CD4-positive, alpha-beta T cell (primary cell): ENCODE measurements at regions not wholly inside any gene's neighbourhood (a gene's known extent, or its start where the extent isn't known, plus 50 kb on each side); places are given as distances from the start of the nearest gene placed in this dataset.

Experiments used
- ATAC-seq: fragments of 200-7000 bp; cut with Tn5 transposase; one replicate; pipeline ENCODE4 v1.10.0; 2022; ENCODE audit warnings: mild to moderate bottlenecking; ENCODE audit not compliant: poor library complexity
- CTCF ChIA-PET: fragments of 350-600 bp; sonication (Branson Sonifier 250); formaldehyde crosslinking; loops from one replicate; lab custom pipeline; 2021; ENCODE audit warnings: antibody characterized with exemption, inconsistent platforms; lab: Charles Lee
- POLR2A ChIA-PET: fragments of 350-600 bp; sonication (Branson Sonifier 250); formaldehyde crosslinking; loops from one replicate; lab custom pipeline; 2021; ENCODE audit warnings: antibody characterized with exemption, inconsistent platforms; lab: Charles Lee
- DNase-seq, 14 experiments: peaks; one replicate each; pipeline ENCODE4 v3.0.0-alpha.2; 2013 to 2020; ENCODE audit warnings: mixed read lengths in 2 of 14
- H3K27ac ChIP-seq, 2 donors: one replicate each; pipeline versions ENCODE4 v1.5.1 to v1.7.0; 2013; ENCODE audit warnings: low read length in 2 of 2, low read depth in 1 of 2, mild to moderate bottlenecking in 1 of 2
- H3K27me3 ChIP-seq, 2 experiments: 1 replicate in 1 of 2; 2 replicates in 1 of 2; pipeline versions ENCODE4 v1.6.1 to v1.7.0; 2013; ENCODE audit warnings: low read length in 2 of 2, control low read depth in 1 of 2, mild to moderate bottlenecking in 1 of 2, moderate library complexity in 1 of 2; ENCODE audit not compliant: insufficient read depth in 2 of 2, control insufficient read depth in 1 of 2
- H3K36me3 ChIP-seq: one replicate; pipeline ENCODE4 v1.6.1; 2013; ENCODE audit warnings: low read length, control low read depth; ENCODE audit not compliant: insufficient read depth
- H3K4me1 ChIP-seq: one replicate; pipeline ENCODE4 v1.6.1; 2013; ENCODE audit warnings: low read length, control low read depth; ENCODE audit not compliant: insufficient read depth
- H3K4me3 ChIP-seq: one replicate; pipeline ENCODE4 v1.5.1; 2013; ENCODE audit warnings: mild to moderate bottlenecking, low read length, moderate library complexity
- H3K9me3 ChIP-seq, 2 experiments: 1 replicate in 1 of 2; 2 replicates in 1 of 2; pipeline versions ENCODE4 v1.6.1 to v1.7.0; 2013; ENCODE audit warnings: low read length in 2 of 2, mild to moderate bottlenecking in 2 of 2, control low read depth in 1 of 2, moderate library complexity in 1 of 2; ENCODE audit not compliant: control insufficient read depth in 1 of 2, insufficient read depth in 1 of 2
- H3K27ac Mint-ChIP-seq: one replicate; pipeline ENCODE4 v1.8.0; 2020; ENCODE audit warnings: mixed read lengths
- H3K27me3 Mint-ChIP-seq: one replicate; pipeline ENCODE4 v1.8.0; 2021; ENCODE audit warnings: mixed read lengths
- H3K36me3 Mint-ChIP-seq: one replicate; pipeline ENCODE4 v1.8.0; 2021; ENCODE audit warnings: low read depth, mixed read lengths
- H3K4me1 Mint-ChIP-seq: one replicate; pipeline ENCODE4 v1.8.0; 2021; ENCODE audit warnings: low read depth, mixed read lengths
- H3K4me3 Mint-ChIP-seq: one replicate; pipeline ENCODE4 v1.8.0; 2020; ENCODE audit warnings: mild to moderate bottlenecking, mixed read lengths
- H3K9me3 Mint-ChIP-seq: one replicate; pipeline ENCODE4 v1.8.0; 2020; ENCODE audit warnings: mixed read lengths
- CTCF ChIP-seq: fragments of 200-600 bp; IDR thresholded peaks from one replicate; pipeline ENCODE4 v1.8.0; 2022; ENCODE audit warnings: antibody characterized with exemption, mild to moderate bottlenecking
- intact Hi-C, 2 experiments: fragments of 100-400 bp; cut with DNase I in 1 of 2; cut with micrococcal nuclease in 1 of 2; formaldehyde crosslinking; loops; one replicate each; pipeline versions ENCODE4 v1.15.1 to v1.9.0; 2023 to 2025; cut with DNase I, micrococcal nuclease

GRCh38 chr10:130993612-130994011 lies 317.9 kb downstream of the TCERG1L start:
- no peaks in the 10 kb centered on the region for H3K4me1 Mint-ChIP-seq
- Histone ChIP-seq H3K36me3 (no peaks in the 10 kb centered on the region), H3K27me3 (no peaks in the 10 kb centered on the region), H3K27ac (no peak overlapping the region), H3K4me3 (no peak overlapping the region), H3K9me3 (peaks cover 0 to 40% of the 10 kb centered on the region in 2 experiments), H3K4me1 (no peaks in the 10 kb centered on the region)
- ChIA-PET CTCF (no interaction called here), POLR2A (no interaction called here)
- DNase-seq (no peak), ATAC-seq (no peak)
- H3K27ac Mint-ChIP-seq: no peak overlapping the region
- H3K4me3 Mint-ChIP-seq: no peak overlapping the region
- H3K27me3 Mint-ChIP-seq: no peaks in the 10 kb centered on the region
- peaks cover 2% of the 10 kb centered on the region for H3K9me3 Mint-ChIP-seq
- H3K36me3 Mint-ChIP-seq: no peaks in the 10 kb centered on the region
- no peak for TF ChIP-seq CTCF
- intact Hi-C loops: no loop called here

- TF ChIP-seq CTCF: no peak
Measured at GRCh38 chr10:130994191-130994590, 317.3 kb downstream of the TCERG1L start.

GRCh38 chr10:130994845-130995244 lies 316.7 kb downstream of the TCERG1L start:
- POLR2A ChIA-PET: no interaction called here
- H3K27me3 ChIP-seq: no peaks in the 10 kb centered on the region
- CTCF ChIA-PET: no interaction called here
- no peaks in the 10 kb centered on the region for H3K36me3 ChIP-seq
- no peaks in the 10 kb centered on the region for H3K4me1 ChIP-seq
- H3K4me3 ChIP-seq: no peak overlapping the region
- DNase-seq: no peak
- H3K27ac ChIP-seq: no peak overlapping the region
- no peak for TF ChIP-seq CTCF
- Mint-ChIP-seq H3K4me3 (no peak overlapping the region), H3K9me3 (peaks cover 2% of the 10 kb centered on the region), H3K36me3 (no peaks in the 10 kb centered on the region), H3K27me3 (no peaks in the 10 kb centered on the region), H3K27ac (no peak overlapping the region), H3K4me1 (no peaks in the 10 kb centered on the region)
- peaks cover 0 to 38% of the 10 kb centered on the region in 2 experiments for H3K9me3 ChIP-seq
- intact Hi-C loops: no loop called here
- no peak for ATAC-seq

More at GRCh38 chr10:130994191-130994590, 317.3 kb downstream of the TCERG1L start:
- Histone ChIP-seq H3K4me3 (no peak overlapping the region), H3K36me3 (no peaks in the 10 kb centered on the region), H3K27me3 (no peaks in the 10 kb centered on the region), H3K4me1 (no peaks in the 10 kb centered on the region), H3K9me3 (peaks cover 0 to 40% of the 10 kb centered on the region in 2 experiments), H3K27ac (no peak overlapping the region)
- no peak for DNase-seq
- H3K36me3 Mint-ChIP-seq: no peaks in the 10 kb centered on the region
- H3K4me1 Mint-ChIP-seq: no peaks in the 10 kb centered on the region
- CTCF ChIA-PET: no interaction called here
- H3K4me3 Mint-ChIP-seq: no peak overlapping the region
- H3K9me3 Mint-ChIP-seq: peaks cover 2% of the 10 kb centered on the region
- no peaks in the 10 kb centered on the region for H3K27me3 Mint-ChIP-seq
- H3K27ac Mint-ChIP-seq: no peak overlapping the region
- no peak for ATAC-seq
- POLR2A ChIA-PET: no interaction called here
- intact Hi-C loops: no loop called here
